Dedifferentiated amniotic fluid mesenchymal stem cell (primary cell): ENCODE measurements at regions not wholly inside any gene's neighbourhood (a gene's known extent, or its start where the extent isn't known, plus 50 kb on each side); places are given as distances from the start of the nearest gene placed in this dataset.

Experiments used
- DNase-seq: peaks from one replicate; pipeline ENCODE4 v3.0.0-alpha.2; 2016; ENCODE audit errors: extremely low spot score

DNA sequence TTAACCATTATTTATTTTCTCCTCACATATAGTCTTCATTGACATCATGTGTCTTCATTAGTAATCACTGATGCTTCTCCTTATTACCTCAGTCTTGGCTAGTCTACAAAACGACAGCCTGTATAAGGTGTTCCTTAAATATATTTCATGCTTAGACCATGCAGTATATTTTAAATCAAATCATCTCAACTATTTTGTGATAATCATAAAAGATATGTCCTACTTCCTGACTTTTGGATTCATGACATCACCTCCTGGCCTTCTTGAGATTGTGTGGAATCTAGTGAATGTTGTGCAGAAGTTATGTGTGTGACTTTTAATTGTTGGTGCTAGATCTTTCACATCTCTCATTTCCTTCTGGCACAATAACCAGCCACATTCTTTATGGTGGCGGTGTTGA is 1339.3 kb upstream of the C9orf72 start:
- no peak for DNase-seq

DNA sequence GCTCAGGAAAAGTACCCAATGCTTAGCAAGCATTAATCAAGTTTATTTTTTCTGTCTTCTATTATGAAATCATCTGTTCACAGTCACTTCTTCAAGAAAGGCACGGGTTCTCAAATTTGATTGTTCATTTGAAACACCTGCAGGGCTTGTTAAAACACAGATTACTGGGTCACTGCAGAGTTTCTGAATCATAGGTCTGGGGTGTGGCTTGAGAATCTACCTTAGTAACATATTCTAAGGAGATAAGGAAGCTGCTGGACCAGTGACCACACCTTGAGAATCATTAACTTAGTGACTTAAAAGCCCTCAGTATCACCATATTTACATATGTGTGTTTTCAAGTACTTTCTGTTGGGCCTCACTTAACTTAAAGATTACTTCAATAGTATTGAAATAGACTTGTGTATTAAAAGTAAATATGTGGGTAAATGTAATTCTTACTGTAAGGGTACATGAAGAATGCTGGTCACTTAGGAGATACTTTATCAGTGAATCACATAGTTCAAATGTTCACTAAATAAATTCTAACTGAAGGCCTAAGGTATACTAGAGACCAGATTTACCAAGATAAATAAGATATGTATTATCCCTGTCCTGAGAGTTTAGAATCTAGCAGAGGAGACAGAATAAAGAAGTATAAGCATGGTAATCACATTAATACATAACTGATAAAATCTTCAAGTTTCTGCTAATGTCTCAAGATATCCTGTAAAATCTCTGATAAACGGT is 1342.1 kb upstream of the C9orf72 start:
- no peak for DNase-seq

DNA sequence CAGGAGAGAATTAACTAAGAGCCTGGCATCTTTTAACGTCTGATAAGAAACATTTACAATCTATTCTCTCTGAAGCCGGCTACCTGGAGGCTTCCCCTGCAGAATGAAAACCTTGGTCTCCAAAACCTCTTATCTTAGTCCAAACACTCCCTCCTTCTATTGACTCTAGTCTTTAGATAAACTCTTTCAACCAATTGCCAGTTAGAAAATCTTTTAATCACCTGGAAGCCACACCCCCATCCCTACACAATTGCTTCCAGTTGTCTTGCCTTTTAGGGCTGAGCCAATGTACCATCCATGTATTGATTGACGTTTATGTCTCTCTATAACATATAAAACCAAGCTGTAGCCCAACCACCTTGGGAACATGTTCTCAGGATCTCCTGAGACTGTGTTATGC is 1343.1 kb upstream of the C9orf72 start:
- DNase-seq: no peak

DNA sequence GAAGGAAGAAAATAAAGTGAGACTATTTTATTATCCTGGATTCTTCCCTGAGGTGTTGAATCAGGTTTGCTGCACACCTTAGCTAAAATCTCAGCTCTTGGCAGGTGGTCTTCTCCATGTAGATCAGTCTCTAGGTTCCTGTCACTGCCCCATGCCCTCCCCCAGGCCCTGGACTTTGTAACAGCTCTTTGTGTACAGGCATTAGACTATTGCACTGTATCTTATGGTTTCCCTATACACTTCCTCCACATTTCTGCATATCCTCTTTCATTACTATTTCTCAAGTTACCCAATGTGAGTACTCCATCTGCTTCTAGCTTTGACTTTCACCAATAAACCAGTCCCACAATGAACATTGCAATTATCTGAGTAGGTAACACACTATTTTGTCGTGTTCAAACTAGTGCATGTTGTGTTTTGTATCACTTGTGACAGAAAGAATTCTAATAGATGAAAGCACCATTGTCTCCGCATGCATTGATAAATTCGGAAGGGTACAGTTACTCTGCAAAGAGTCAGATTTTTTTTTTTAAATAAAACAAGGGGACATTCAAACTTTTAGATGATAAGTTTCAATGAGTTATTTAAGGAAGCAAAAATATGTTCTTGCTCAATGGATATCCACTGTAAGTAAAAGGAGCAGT is 1348.7 kb upstream of the C9orf72 start:
- no peak for DNase-seq

DNA sequence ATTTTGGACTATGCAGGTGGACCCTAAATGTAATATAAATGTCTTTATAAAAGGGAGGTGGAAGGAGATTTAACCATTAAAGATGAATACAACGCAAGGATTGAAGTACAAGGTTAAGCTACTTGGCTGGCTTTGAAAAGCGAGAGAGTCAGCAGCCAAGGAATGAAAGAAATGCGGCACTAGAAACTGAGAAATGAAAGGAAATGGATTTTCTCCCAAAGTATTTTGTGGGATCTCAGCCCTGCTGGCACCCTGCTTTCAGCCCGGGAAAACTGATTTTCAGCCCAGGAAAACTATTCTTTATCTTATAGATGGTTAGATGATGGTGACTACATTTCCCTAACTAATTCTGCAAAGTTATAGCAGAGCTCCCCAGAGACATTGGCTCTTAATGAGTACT is 1349.6 kb upstream of the C9orf72 start:
- no peak for DNase-seq

DNA sequence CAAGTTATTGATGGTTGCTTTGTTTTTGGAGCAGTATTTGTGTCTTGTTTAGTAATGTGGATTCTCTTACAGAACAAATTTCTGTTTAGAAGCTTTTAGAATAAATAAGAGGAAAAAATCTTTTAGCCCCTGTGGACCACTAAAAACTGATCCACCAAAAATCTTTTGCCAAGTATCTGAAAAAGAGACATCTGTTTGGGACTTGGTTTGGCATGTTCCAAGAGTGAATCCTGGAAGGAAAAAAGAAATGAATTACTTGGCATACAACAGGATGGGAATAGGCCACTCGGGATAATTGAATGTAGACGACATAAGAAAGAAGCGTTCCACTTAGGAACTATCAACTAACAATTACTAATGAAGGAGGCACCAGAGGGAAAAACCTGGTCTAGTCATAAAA is 1350.1 kb upstream of the C9orf72 start:
- no peak for DNase-seq

DNA sequence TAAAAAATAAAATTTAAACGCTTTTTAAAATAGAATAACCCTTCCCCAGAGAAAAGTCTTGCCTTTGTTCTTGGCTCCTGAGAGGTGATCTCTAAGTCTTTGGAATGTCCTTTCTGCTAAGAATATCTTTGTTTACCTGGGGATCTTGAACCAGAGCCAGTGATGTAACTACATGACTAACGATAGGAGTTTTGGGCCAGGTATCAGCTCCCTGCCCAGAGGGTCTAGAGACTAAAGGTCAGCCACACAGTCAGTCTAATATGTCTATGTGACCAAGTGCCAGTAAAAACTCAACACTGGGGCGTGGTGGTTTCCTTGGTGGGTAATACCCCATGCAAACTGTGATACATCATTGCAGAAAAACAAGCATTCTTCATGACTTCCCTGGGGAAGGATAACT is 1351.9 kb upstream of the C9orf72 start:
- DNase-seq: no peak

DNA sequence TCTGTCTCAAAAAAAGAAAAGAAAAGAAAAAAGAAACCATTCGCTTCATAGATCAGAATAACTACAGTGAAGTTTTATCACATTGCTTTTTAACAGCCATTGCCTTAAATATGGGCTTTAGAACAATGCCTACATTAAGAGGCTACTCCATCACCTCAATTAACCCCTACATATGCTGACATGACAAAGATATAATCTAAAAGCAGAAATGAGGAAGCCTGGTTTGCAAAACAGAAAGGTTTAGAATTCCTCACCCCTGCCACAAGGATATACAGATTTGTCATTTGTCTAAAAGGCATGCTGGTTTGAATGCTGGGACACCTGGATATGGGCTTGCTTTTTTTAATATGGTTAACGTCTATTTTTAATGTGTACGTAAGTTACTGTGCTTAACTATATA is 1353.0 kb upstream of the C9orf72 start:
- DNase-seq: no peak

DNA sequence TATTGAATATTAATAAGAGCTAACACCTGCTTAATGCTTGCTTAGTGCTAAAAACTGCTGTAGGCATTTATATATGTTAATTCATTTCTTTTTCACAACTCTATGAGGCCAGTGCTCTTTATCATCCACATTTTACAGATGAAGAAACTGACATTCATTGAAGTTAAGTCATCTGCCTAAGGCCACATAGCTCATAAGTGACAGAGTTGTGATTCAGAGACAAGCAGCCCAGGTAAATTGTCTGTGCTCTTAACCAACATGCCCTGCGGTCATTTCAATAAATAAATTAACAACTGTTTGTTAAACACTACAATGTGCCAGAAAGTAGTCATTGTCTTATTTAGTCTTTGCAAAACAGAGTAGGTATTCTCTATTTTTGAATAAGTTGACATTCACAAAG is 1354.4 kb upstream of the C9orf72 start:
- DNase-seq: no peak

DNA sequence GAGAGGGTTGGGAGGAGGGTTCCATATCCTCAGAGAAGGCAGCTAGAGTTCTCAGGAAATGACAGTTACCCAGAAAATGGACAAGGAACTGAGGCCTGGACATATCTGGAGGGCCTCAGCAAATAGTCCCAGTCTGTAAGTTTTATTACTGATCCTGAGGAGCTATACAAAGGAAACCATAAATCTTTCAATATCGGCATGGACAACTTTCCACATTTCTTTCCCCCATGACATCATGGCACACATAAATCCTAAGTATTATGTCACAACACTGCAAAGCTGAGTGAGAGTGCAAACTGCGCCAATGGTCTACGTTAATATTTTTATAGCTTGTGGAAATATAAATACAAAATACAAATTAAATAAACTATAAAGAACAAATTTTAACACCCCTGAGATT is 1356.2 kb upstream of the C9orf72 start:
- no peak for DNase-seq

DNA sequence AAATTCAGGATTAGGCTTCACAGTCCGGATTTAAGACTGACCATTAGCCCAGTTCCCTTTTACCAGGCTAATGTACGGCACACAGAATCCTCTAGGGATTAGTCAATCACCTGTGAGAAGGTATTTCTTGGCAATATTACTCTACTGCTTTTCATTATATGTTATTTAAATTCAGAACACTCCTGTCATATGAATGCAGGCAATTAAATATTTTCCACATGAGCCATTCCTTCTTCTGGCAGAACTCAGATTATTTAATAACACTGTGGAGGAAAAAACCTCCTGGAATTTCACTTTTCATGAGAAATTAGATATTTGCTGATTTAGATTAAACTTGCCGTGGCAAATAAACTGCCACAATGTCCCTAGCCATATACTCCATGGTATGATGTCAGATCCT is 1357.5 kb upstream of the C9orf72 start:
- DNase-seq: no peak

DNA sequence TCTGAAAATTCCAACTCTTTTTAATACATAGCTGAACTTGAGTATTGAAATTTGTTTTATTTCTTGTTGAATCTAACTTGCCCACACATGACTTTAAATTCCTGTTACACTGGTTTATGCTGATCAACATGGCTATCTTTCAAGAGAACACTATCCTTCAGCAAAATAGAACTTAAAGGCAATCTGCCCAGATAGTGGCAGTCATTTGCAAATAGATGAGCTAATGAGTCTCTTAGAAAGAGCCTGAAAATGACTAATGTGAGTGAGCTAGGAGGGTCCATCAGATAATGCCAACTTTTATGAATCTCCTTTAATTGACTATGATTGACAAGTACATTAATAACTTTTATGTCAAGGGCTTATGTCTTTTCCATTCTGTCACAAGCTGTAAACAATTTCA is 1360.8 kb upstream of the C9orf72 start:
- no peak for DNase-seq

DNA sequence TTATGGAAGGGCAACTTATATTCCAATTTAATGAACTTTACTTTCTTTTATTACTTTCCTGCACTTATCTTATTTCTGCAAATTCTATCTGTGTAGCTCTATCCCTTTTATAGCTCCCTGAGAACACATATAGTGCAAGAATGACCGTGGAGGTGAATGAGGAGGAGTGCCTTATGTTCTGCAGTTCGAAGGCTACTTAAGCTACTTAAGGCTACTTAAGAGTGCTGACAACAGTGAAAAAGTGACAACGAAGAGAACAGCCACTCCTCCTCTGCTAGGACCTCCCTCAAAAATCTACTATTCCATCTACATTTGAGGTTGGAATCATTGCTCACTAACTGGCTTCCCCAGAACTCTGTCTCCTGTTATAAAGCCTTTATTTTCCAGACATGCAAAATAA is 1365.7 kb upstream of the C9orf72 start:
- no peak for DNase-seq

DNA sequence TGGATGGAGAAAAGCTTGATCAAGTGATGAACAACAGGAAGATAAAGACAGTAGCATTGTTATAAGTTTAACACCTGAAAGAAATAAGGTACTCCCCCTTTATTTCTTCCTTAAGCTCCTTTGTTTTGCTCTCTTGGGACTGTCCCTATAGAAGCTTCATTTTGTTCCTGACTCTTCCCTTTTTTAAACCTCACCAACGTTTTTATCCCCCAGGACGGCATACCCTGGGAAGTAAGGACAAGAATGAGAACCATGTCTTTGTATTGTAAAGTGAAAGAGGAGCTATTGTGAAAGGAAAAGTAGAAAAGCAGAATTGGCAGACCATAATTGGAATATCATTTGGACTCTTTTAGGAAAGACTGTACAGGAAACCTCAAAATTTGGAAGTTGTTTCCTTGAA is 1368.6 kb upstream of the C9orf72 start:
- DNase-seq: no peak

DNA sequence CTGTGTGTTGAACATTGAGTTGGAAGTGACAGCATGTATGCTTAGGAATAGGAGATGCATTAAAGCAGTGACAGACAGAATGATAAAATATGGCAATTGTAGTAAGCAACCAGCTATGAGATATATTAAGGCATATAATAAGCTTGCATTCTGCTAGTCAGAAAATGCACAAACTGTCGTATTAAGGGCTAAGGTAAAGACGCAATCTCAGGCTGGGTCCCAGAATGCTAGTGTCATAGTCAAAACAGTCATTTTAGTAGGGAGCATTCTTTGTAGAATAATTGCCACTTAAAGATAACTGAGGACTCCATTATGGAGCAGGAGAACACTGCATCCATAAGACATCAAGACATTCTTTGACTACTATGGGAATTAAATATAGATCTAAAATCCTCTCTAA is 1369.7 kb upstream of the C9orf72 start:
- DNase-seq: no peak

DNA sequence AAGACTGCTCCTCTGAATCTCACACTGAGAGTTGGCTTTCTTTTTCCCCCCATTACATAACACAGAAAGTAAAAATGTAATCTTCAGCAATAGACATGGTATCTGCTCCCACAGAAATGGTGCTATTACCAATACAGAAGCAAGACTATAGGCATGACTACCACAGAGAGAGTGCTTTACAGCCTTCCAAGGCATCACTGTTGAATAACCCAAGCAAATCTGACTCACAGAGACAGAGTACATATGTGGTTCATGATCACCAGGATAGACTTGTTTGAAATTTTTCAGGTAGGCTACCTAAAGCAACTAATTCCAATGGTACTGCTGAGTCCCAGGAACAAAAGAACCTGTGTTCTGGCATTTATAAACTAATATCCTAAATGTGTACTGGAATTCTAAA is 1373.4 kb upstream of the C9orf72 start:
- no peak for DNase-seq

DNA sequence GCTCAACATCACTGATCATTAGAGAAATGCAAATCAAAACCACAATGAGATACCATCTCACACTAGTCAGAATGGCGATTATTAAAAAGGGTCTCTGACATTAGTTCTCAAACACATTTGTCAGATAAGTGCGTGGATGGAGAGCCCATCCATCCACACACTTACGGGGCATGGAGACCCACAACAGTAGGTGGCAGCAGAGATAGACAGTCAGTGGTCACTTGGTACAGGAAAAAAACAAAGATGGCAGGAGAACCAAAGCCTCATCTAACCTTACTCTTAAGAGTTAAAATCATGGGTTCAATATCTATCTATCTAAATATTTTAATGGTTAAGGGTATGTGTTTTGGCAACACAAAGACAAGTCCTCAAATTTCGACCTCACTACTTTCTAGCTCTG is 1378.7 kb upstream of the C9orf72 start:
- DNase-seq: no peak

DNA sequence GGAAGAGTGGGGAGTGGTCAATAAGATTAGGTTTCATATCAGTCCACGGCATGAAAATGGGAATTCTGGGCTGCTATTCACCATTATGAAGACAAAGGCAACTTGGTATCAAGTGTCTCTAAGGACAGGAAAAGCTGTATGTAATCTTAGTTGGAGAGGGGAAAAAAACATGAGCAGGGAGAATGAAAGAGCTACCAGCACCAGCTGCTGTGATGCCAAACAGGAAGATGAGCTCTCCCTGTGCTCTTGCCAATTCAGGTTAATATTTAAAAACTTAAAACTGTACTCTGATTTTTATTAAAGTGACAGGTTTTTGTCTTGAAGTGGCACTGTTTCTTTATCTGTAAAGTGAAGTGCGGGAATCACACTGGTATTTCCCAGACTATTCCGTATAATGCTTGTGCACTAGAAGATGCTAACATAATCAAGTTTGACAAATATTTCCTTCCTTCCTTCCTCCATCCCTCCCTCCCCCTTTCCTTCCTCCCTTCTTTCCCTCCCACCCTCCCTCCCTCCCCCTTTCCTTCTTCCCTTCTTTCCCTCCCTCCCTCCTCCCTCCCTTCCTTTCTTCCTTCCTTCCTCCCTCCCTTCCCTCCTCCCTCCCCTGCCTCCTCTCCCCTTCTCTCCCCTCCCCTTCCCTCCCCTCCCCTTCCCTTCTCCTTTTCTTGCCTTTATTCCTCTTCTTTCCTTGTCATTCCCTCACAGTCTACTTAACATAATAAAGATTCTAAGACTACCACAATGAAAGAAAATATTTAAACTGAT is 1383.0 kb upstream of the C9orf72 start:
- no peak for DNase-seq

DNA sequence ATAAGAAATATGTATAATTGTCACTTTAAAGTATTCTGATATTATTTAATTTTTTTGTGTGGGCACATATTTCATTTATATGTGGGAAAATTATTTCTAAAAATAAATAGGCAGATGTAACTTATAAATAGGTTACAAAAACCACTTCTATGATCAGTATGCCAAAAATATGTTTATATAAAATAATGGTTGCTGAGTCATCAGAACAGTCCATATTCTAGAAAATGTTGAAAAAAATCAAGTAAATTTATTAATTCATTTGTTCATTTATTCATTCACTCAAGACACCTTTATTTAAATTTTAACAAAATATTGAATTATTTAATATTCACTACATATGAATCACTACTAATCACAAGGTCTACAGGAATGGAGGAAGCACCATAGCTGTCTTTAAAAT is 1387.3 kb upstream of the C9orf72 start:
- DNase-seq: no peak

DNA sequence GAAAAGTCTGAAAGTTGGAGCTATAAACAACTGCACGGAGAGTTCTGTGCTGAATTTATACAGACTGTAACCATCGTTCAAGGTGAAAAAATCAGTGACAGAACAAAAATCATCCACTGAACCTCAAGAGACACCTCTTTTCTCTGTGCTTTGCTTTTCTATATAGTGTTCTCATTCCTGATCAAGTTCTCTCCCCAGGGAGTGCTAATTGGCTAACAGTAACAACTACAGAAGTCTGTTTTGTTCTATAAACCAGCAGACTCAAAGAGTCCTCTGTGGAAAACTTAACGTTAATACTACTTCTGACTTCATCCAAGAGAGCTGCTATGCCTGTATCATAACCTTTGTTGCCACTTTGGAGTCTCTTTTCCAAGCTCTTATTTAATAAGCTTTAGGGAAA is 1388.3 kb upstream of the C9orf72 start:
- no peak for DNase-seq

DNA sequence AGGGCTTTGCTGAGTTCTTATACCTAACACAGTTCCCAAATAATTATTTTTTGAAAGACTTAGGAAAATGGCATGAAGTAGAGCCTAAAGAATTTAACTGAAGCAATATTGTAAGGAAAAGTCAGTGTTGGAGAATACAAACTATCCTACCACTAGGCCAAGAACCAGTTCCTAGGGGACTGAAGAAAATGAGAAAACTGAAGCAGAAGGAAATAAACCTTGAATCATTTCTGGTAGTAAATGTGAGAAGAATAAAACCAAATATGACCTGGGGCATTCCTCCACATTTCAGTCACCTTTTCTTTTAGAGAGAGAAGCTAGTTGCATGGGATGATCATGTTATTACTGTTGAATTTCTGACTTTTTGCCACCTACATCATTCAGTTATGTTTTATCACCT is 1393.9 kb upstream of the C9orf72 start:
- no peak for DNase-seq

DNA sequence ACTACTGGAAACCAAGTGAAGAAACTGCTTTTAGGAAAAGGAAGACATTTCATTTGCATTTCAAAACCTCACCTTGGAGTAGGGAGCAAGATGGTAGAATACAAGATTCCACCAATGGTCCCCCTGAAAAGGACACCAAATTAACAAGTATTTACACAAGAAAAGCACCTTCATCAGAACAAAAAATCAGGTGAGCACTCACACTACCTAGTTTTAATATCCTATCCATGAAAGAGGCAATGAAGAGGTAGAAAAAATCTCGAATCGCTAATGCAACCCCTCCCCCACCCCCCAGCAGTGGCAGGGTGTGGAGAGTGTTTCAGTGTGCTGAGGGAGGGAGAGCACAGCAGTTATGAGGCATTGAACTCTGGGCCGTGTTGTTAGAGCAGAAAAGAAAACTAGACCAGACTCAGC is 1397.0 kb upstream of the C9orf72 start:
- DNase-seq: no peak

DNA sequence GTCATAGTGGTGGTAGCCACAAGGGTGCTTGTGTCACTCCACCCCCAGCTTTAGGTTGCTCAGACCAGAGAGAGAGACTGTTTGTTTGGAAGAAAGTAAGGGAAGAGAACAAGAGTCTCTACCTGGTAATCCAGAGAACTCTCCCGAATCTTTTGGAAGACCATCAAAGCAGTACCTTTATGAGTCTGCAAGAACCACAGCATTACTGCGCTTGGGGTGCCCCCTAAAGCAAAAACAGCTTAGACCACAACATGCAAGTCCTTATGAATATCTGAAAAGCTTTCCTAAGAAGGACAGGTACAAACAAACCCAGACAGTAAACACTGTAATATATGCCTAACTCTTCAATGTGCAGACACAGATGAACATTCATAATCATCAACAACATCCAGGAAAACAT is 1398.6 kb upstream of the C9orf72 start:
- no peak for DNase-seq
